K562 (cell line): ENCODE measurements at regions not wholly inside any gene's neighbourhood (a gene's known extent, or its start where the extent isn't known, plus 50 kb on each side); places are given as distances from the start of the nearest gene placed in this dataset.

Experiments used
- HDAC2 ChIP-seq: fragments of 450-650 bp; IDR thresholded peaks from 2 replicates; pipeline ENCODE4 v1.6.1; 2016; ENCODE audit warnings: mild to moderate bottlenecking
- MAFK ChIP-seq: IDR thresholded peaks from 2 replicates; pipeline ENCODE4 v1.6.1; 2011; ENCODE audit warnings: low read length, improper control_type of control experiment
- MXD1 ChIP-seq: fragments of 250-450 bp; sonication (Bioruptor Pico); IDR thresholded peaks from 2 replicates; pipeline ENCODE4 v1.8.0; 2021; ENCODE audit warnings: borderline replicate concordance, mild to moderate bottlenecking, moderate library complexity; ENCODE audit not compliant: poor library complexity, severe bottlenecking
- NKRF ChIP-seq: fragments of 450-650 bp; IDR thresholded peaks from 2 replicates; pipeline ENCODE4 v1.6.1; 2016; ENCODE audit warnings: borderline replicate concordance
- SAFB2 ChIP-seq: fragments of 200-400 bp; formaldehyde crosslinking; IDR thresholded peaks from 2 replicates; pipeline ENCODE4 v1.6.1; 2018; ENCODE audit warnings: borderline replicate concordance, low read length, low read depth, moderate library complexity; ENCODE audit not compliant: severe bottlenecking
- SMC3 ChIP-seq: conservative IDR thresholded peaks from 2 replicates; pipeline ENCODE4 v1.6.1; 2011; ENCODE audit warnings: low read depth, low read length, improper control_type of control experiment; ENCODE audit not compliant: insufficient read depth
- SRSF7 ChIP-seq: fragments of 200-400 bp; formaldehyde crosslinking; optimal IDR thresholded peaks from 2 replicates; pipeline ENCODE3; 2017; ENCODE audit warnings: mild to moderate bottlenecking, low read depth, low read length
- THAP12 ChIP-seq: fragments of 250-450 bp; sonication (Bioruptor Pico); IDR thresholded peaks from 2 replicates; pipeline ENCODE4 v1.9.0; 2021; ENCODE audit warnings: mild to moderate bottlenecking, inconsistent platforms
- USF1 ChIP-seq: sonication (generic); formaldehyde crosslinking; IDR thresholded peaks from 2 replicates; pipeline ENCODE4 v1.9.0; 2022; ENCODE audit warnings: mild to moderate bottlenecking, missing genetic modification reagents
- ZBTB7A ChIP-seq: IDR thresholded peaks from 2 replicates; pipeline ENCODE4 v1.6.1; 2011; ENCODE audit warnings: low read depth, mild to moderate bottlenecking, low read length, moderate library complexity, borderline replicate concordance; ENCODE audit not compliant: control insufficient read depth
- ZNF511 ChIP-seq: sonication (generic); formaldehyde crosslinking; IDR thresholded peaks from 2 replicates; pipeline ENCODE4 v1.8.0; 2022; ENCODE audit warnings: mild to moderate bottlenecking, missing genetic modification reagents
- TF ChIP-seq, protein P1 (sequence below): sonication (generic); formaldehyde crosslinking; IDR thresholded peaks from 2 replicates; pipeline ENCODE4 v1.8.0; 2022; ENCODE audit warnings: mild to moderate bottlenecking, missing genetic modification reagents

DNA sequence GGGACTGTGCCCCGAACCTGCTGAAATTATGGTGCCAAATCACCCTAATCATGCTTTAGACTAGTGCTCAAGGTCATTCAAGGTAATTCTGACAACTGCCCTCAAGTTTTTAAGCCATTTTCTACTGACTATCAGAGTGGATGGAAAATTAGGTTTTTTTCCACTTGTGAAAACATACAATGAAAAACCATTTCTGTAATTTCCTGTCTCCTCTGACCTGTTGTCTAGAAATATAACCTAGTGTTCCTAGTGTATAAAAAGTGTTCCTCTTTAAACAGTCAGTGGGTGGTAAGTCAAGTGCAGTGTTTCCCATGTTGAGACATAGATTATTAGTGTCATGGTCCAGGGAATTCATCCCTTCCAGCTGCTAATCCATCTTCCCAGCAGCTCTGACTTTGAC, 232.8 kb upstream of the UMPS start (continued):
- TF ChIP-seq THAP12 (CRISPR knock-in tag) (no peak), SRSF7 (no peak), MXD1 (CRISPR knock-in tag) (no peak), USF1 (CRISPR knock-in tag) (no peak), SAFB2 (no peak), NKRF (no peak), HDAC2 (no peak), ZNF511 (CRISPR knock-in tag) (no peak), SMC3 (no peak), MAFK (no peak), ZBTB7A (no peak)
- TF ChIP-seq, protein P1, sequence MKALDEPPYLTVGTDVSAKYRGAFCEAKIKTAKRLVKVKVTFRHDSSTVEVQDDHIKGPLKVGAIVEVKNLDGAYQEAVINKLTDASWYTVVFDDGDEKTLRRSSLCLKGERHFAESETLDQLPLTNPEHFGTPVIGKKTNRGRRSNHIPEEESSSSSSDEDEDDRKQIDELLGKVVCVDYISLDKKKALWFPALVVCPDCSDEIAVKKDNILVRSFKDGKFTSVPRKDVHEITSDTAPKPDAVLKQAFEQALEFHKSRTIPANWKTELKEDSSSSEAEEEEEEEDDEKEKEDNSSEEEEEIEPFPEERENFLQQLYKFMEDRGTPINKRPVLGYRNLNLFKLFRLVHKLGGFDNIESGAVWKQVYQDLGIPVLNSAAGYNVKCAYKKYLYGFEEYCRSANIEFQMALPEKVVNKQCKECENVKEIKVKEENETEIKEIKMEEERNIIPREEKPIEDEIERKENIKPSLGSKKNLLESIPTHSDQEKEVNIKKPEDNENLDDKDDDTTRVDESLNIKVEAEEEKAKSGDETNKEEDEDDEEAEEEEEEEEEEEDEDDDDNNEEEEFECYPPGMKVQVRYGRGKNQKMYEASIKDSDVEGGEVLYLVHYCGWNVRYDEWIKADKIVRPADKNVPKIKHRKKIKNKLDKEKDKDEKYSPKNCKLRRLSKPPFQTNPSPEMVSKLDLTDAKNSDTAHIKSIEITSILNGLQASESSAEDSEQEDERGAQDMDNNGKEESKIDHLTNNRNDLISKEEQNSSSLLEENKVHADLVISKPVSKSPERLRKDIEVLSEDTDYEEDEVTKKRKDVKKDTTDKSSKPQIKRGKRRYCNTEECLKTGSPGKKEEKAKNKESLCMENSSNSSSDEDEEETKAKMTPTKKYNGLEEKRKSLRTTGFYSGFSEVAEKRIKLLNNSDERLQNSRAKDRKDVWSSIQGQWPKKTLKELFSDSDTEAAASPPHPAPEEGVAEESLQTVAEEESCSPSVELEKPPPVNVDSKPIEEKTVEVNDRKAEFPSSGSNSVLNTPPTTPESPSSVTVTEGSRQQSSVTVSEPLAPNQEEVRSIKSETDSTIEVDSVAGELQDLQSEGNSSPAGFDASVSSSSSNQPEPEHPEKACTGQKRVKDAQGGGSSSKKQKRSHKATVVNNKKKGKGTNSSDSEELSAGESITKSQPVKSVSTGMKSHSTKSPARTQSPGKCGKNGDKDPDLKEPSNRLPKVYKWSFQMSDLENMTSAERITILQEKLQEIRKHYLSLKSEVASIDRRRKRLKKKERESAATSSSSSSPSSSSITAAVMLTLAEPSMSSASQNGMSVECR (CRISPR knock-in tag): no peak
- TF ChIP-seq, all 486 proteins: peak for 0
